GM03348 (cell line): ENCODE measurements at regions not wholly inside any gene's neighbourhood (a gene's known extent, or its start where the extent isn't known, plus 50 kb on each side); places are given as distances from the start of the nearest gene placed in this dataset.

ENCODE experiments used
- DNase-seq: peaks from one replicate; pipeline ENCODE4 v3.0.0; 2012; ENCODE audit warnings: low spot score

- no peak for DNase-seq
These were observed 839.6 kb downstream of the ADGRL2 start for GRCh38 chr1:82640352-82640751.

- no peak for DNase-seq
These were observed 833.5 kb downstream of the ADGRL2 start for GRCh38 chr1:82634266-82634665.

GRCh38 chr1:82632155-82632554 lies 831.4 kb downstream of the ADGRL2 start:
- DNase-seq = no peak

GRCh38 chr1:82628887-82629286 lies 828.2 kb downstream of the ADGRL2 start:
- DNase-seq = no peak

GRCh38 chr1:82625537-82625936 lies 824.8 kb downstream of the ADGRL2 start:
- no peak for DNase-seq

GRCh38 chr1:82621076-82621475 lies 820.3 kb downstream of the ADGRL2 start:
- no peak for DNase-seq

GRCh38 chr1:82614090-82614489 lies 813.4 kb downstream of the ADGRL2 start:
- no peak for DNase-seq

GRCh38 chr1:82612986-82613385 lies 812.3 kb downstream of the ADGRL2 start:
- DNase-seq = no peak

- DNase-seq = no peak
These were observed 805.8 kb downstream of the ADGRL2 start for GRCh38 chr1:82606546-82606945.

- DNase-seq = no peak
These were observed 803.8 kb downstream of the ADGRL2 start for GRCh38 chr1:82604524-82604923.

- no peak for DNase-seq
These were observed 799.6 kb downstream of the ADGRL2 start for GRCh38 chr1:82600314-82600713.

- no peak for DNase-seq
These were observed 798.1 kb downstream of the ADGRL2 start for GRCh38 chr1:82598812-82599211.

GRCh38 chr1:82598337-82598736 lies 797.6 kb downstream of the ADGRL2 start:
- no peak for DNase-seq

GRCh38 chr1:82597649-82598048 lies 796.9 kb downstream of the ADGRL2 start:
- DNase-seq = peak; percentile 1

- DNase-seq = no peak
These were observed 796.4 kb downstream of the ADGRL2 start for GRCh38 chr1:82597141-82597540.

- DNase-seq = no peak
These were observed 792.8 kb downstream of the ADGRL2 start for GRCh38 chr1:82593561-82593960.

- DNase-seq = no peak
These were observed 788.9 kb downstream of the ADGRL2 start for GRCh38 chr1:82589588-82589987.

GRCh38 chr1:82587371-82587770 lies 786.6 kb downstream of the ADGRL2 start:
- DNase-seq = no peak

GRCh38 chr1:82586473-82586872 lies 785.7 kb downstream of the ADGRL2 start:
- DNase-seq = no peak

GRCh38 chr1:82582347-82582746 lies 781.6 kb downstream of the ADGRL2 start:
- DNase-seq = no peak

- DNase-seq = no peak
These were observed 777.5 kb downstream of the ADGRL2 start for GRCh38 chr1:82578086-82578726.

- no peak for DNase-seq
These were observed 766.6 kb downstream of the ADGRL2 start for GRCh38 chr1:82567348-82567747.

- peak; percentile 32 for DNase-seq
These were observed 764.8 kb downstream of the ADGRL2 start for GRCh38 chr1:82565546-82565945.

- peak; percentile 66 for DNase-seq
These were observed 764.4 kb downstream of the ADGRL2 start for GRCh38 chr1:82565146-82565545.

- DNase-seq = no peak
These were observed 763.6 kb downstream of the ADGRL2 start for GRCh38 chr1:82564333-82564732.
